Liver (tissue), 8 donors: ENCODE measurements at regions not wholly inside any gene's neighbourhood (a gene's known extent, or its start where the extent isn't known, plus 50 kb on each side); places are given as distances from the start of the nearest gene placed in this dataset.

Source experiments
- DNase-seq: peaks from one replicate; pipeline ENCODE4 v3.0.0-alpha.2; 2017; ENCODE audit warnings: low spot score
- H3K27ac ChIP-seq, 2 donors: one replicate each; pipeline ENCODE4 v1.7.0; 2013; ENCODE audit warnings: inconsistent platforms in 2 of 2, low read length in 2 of 2, control low read depth in 1 of 2, low read depth in 1 of 2, mild to moderate bottlenecking in 1 of 2
- H3K27me3 ChIP-seq, 4 donors: one replicate each; pipeline versions ENCODE4 v1.6.1 to v1.7.0; 2013; ENCODE audit warnings: low read length in 3 of 4, inconsistent platforms in 1 of 4, mild to moderate bottlenecking in 1 of 4, moderate library complexity in 1 of 4; ENCODE audit not compliant: control insufficient read depth in 4 of 4, insufficient read depth in 4 of 4
- H3K36me3 ChIP-seq, 4 donors: one replicate each; pipeline versions ENCODE4 v1.6.1 to v1.7.0; 2013; ENCODE audit warnings: low read length in 3 of 4, mild to moderate bottlenecking in 3 of 4, low read depth in 1 of 4, moderate library complexity in 1 of 4; ENCODE audit not compliant: control insufficient read depth in 4 of 4, insufficient read depth in 3 of 4
- H3K4me1 ChIP-seq, 4 donors: one replicate each; pipeline versions ENCODE4 v1.6.1 to v1.7.0; 2013; ENCODE audit warnings: low read length in 3 of 4, mild to moderate bottlenecking in 3 of 4, moderate library complexity in 1 of 4; ENCODE audit not compliant: control insufficient read depth in 4 of 4, insufficient read depth in 4 of 4
- H3K4me3 ChIP-seq, 3 donors: one replicate each; pipeline versions ENCODE4 v1.6.1 to v1.7.0; 2013; ENCODE audit warnings: low read length in 3 of 3, control low read depth in 1 of 3, low read depth in 1 of 3, mild to moderate bottlenecking in 1 of 3
- H3K9ac ChIP-seq, 2 donors: one replicate each; pipeline ENCODE4 v1.7.0; 2013; ENCODE audit warnings: low read length in 2 of 2, mild to moderate bottlenecking in 2 of 2, moderate library complexity in 2 of 2, control low read depth in 1 of 2, low read depth in 1 of 2
- H3K9me3 ChIP-seq, 4 donors: one replicate each; pipeline versions ENCODE4 v1.6.1 to v1.7.0; 2013; ENCODE audit warnings: low read length in 3 of 4; ENCODE audit not compliant: control insufficient read depth in 4 of 4
- ATF3 ChIP-seq: IDR thresholded peaks from 2 replicates; pipeline ENCODE4 v1.6.1; 2016; ENCODE audit warnings: antibody characterized with exemption
- CTCF ChIP-seq: fragments of 150-350 bp; IDR thresholded peaks from 2 replicates; pipeline ENCODE4 v1.5.1; 2017; ENCODE audit warnings: improper control_type of control experiment, low read depth, low read length; ENCODE audit not compliant: missing input control
- EGR1 ChIP-seq, 2 donors: IDR thresholded peaks; 2 replicates each; pipeline ENCODE4 v1.6.1; 2016 to 2018; ENCODE audit warnings: antibody characterized with exemption in 2 of 2, low read depth in 2 of 2
- FOXA1 ChIP-seq: IDR thresholded peaks from 2 replicates; pipeline ENCODE4 v1.6.1; 2016; ENCODE audit warnings: antibody characterized with exemption
- FOXA2 ChIP-seq: IDR thresholded peaks from 2 replicates; pipeline ENCODE4 v1.6.1; 2016; ENCODE audit warnings: antibody characterized with exemption
- GABPA ChIP-seq, 2 donors: IDR thresholded peaks in 1 of 2; conservative IDR thresholded peaks in 1 of 2; 2 replicates each; pipeline ENCODE4 v1.6.1; 2016; ENCODE audit warnings: antibody characterized with exemption in 2 of 2, mild to moderate bottlenecking in 1 of 2, moderate library complexity in 1 of 2
- HNF4A ChIP-seq, 2 donors: conservative IDR thresholded peaks; 2 replicates each; pipeline ENCODE4 v1.6.1; 2016; ENCODE audit warnings: antibody characterized with exemption in 2 of 2, mild to moderate bottlenecking in 2 of 2
- HNF4G ChIP-seq: IDR thresholded peaks from 2 replicates; pipeline ENCODE4 v1.6.1; 2016; ENCODE audit warnings: antibody characterized with exemption
- JUND ChIP-seq, 2 donors: IDR thresholded peaks; 2 replicates each; pipeline ENCODE4 v1.6.1; 2016; ENCODE audit warnings: antibody characterized with exemption in 2 of 2
- MAX ChIP-seq: IDR thresholded peaks from 2 replicates; pipeline ENCODE4 v1.6.1; 2016; ENCODE audit warnings: antibody characterized with exemption
- NR2F2 ChIP-seq: IDR thresholded peaks from 2 replicates; pipeline ENCODE4 v1.6.1; 2016; ENCODE audit warnings: antibody characterized with exemption
- RAD21 ChIP-seq, 2 donors: IDR thresholded peaks; 2 replicates each; pipeline ENCODE4 v1.6.1; 2016; ENCODE audit warnings: antibody characterized with exemption in 2 of 2, mild to moderate bottlenecking in 2 of 2
- RXRA ChIP-seq, 2 donors: IDR thresholded peaks; 2 replicates each; pipeline ENCODE4 v1.6.1; 2017 to 2018; ENCODE audit warnings: antibody characterized with exemption in 2 of 2, mild to moderate bottlenecking in 1 of 2
- SP1 ChIP-seq: IDR thresholded peaks from 2 replicates; pipeline ENCODE4 v1.6.1; 2018; ENCODE audit warnings: antibody characterized with exemption, mild to moderate bottlenecking
- YY1 ChIP-seq: IDR thresholded peaks from 2 replicates; pipeline ENCODE4 v1.6.1; 2016; ENCODE audit warnings: antibody characterized with exemption, mild to moderate bottlenecking
- ZBTB33 ChIP-seq: IDR thresholded peaks from 2 replicates; pipeline ENCODE4 v1.6.1; 2016; ENCODE audit warnings: antibody characterized with exemption
- WGBS: extraction: QIAGEN DNeasy Blood & Tissue Kit; methylation state at CpG from one replicate; pipeline ENCODE4 v1.1.7; 2013; 5-methylcytosine and 5-hydroxymethylcytosine counted together
- donor health status: healthy.
- donor health status: healthy.
- donor health status: healthy.
- donor health status: healthy.
- donor health status: healthy.

GRCh38 chr4:179029683-179030082, 1587.4 kb upstream of the AGA start (continued):
- TF ChIP-seq CTCF = no peak
- TF ChIP-seq HNF4G = no peak

GRCh38 chr4:179040259-179040658, 1598.0 kb upstream of the AGA start:
- no peaks in the 10 kb centered on the region for H3K36me3 ChIP-seq
- WGBS = 33% methylated on average over 1 of the region's 1 CpG
- TF ChIP-seq ZBTB33 (no peak), FOXA1 (no peak), CTCF (no peak), SP1 (no peak), GABPA (IDR thresholded peaks at IDR 0.05 in 1 of 2, conservative IDR thresholded peaks at IDR 0.05 in 1 of 2) (no peak), MAX (no peak), RAD21 (IDR thresholded peaks at IDR 0.05) (no peak), ATF3 (no peak), JUND (IDR thresholded peaks at IDR 0.05) (no peak), YY1 (no peak), EGR1 (IDR thresholded peaks at IDR 0.05; ENCODE audit: low read depth in 2 of 2) (no peak), RXRA (IDR thresholded peaks at IDR 0.05) (no peak), NR2F2 (no peak), FOXA2 (no peak)
- no peaks in the 10 kb centered on the region for H3K27me3 ChIP-seq
- H3K4me1 ChIP-seq = no peaks in the 10 kb centered on the region
- no peak overlapping the region for H3K9ac ChIP-seq
- DNase-seq = no peak
- H3K4me3 ChIP-seq = no peak overlapping the region
- peaks cover 0 to 2% (median 0%) of the 10 kb centered on the region in 4 donors for H3K9me3 ChIP-seq
- no peak overlapping the region for H3K27ac ChIP-seq

GRCh38 chr4:179048839-179049453, 1606.7 kb upstream of the AGA start:
- H3K4me1 ChIP-seq = no peaks in the 10 kb centered on the region
- 57% methylated on average over 6 of the region's 6 CpGs for WGBS
- peaks cover 0 to 2% (median 0%) of the 10 kb centered on the region in 4 donors for H3K9me3 ChIP-seq
- no peak for DNase-seq
- no peaks in the 10 kb centered on the region for H3K36me3 ChIP-seq
- H3K4me3 ChIP-seq = no peak overlapping the region
- H3K9ac ChIP-seq = no peak overlapping the region
- H3K27ac ChIP-seq = no peak overlapping the region
- no peaks in the 10 kb centered on the region for H3K27me3 ChIP-seq
- TF ChIP-seq FOXA2 (no peak), RAD21 (IDR thresholded peaks at IDR 0.05) (no peak), CTCF (no peak), ATF3 (no peak), EGR1 (IDR thresholded peaks at IDR 0.05; ENCODE audit: low read depth in 2 of 2) (no peak), HNF4A (conservative IDR thresholded peaks at IDR 0.05) (no peak), YY1 (no peak), ZBTB33 (no peak), SP1 (no peak)
